Daoy (cell line): ENCODE measurements at regions not wholly inside any gene's neighbourhood (a gene's known extent, or its start where the extent isn't known, plus 50 kb on each side); places are given as distances from the start of the nearest gene placed in this dataset.
A peak's percentile ranks its signal among the peaks of the same experiment; 100 is the strongest.
"Not testable (repeated sequence)": the region's sequence is repeated elsewhere in the genome, so short reads cannot be mapped to it uniquely, and the experiment has no call there.

ENCODE experiments used
- DNase-seq: peaks from one replicate; pipeline ENCODE4 v3.0.0-alpha.2; 2015; ENCODE audit warnings: low read depth

DNA sequence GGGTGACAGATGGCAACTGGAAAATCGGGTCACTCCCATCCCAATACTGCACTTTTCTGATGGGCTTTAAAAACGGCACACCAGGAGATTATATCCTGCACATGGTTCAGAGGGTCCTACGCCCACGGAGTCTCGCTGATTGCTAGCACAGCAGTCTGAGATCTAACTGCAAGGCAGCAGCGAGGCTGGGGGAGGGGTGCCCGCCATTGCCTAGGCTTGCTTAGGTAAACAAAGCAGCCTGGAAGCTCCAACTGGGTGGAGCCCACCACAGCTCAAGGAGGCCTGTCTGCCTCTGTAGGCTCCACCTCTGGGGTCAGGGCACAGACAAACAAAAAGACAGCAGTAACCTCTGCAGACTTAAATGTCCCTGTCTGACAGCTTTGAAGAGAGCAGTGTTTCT is 158.7 kb upstream of the MOCS2 start:
- not testable (repeated sequence) for DNase-seq

DNA sequence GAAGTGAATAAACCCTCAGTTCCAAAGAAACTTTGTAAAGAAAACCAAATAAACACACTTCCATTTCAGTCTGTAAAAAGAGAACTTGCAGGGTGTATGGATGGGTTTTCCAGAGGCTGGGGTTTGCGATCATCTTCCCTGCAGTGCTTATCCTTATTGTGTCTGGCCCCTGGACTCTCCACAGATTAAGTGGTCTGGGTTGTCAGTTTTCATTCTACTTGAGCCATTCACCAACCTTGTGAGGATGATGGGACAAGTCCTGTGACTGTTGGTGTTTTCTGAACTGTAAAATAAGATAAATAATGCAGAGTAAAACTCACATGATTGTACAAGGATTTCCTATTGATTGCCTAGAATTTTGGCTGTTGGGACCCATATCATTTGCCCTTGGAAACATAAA is 166.1 kb upstream of the MOCS2 start:
- DNase-seq: no peak

- DNase-seq: no peak
Measured at GRCh38 chr5:53276825-53277224, 167.3 kb upstream of the MOCS2 start.

DNA sequence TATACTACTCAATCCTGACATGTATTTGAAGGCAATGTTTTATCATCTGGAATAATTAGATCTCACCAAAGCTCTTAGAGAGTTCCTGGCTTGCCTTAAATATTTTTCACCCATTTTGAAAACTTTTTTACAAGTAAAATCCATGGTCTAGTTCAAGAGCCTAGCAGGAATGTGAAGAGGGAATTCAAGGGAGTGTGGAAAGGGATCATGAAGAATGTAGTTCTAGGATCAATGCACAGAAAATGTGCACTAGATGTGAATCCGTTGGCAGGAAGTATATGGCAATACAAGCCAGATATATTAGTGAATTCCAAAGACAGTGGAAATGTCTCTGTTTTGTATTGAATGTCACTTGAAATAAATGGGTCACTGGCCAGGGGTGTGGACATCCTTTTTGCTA is 167.9 kb upstream of the MOCS2 start:
- DNase-seq: no peak

DNA sequence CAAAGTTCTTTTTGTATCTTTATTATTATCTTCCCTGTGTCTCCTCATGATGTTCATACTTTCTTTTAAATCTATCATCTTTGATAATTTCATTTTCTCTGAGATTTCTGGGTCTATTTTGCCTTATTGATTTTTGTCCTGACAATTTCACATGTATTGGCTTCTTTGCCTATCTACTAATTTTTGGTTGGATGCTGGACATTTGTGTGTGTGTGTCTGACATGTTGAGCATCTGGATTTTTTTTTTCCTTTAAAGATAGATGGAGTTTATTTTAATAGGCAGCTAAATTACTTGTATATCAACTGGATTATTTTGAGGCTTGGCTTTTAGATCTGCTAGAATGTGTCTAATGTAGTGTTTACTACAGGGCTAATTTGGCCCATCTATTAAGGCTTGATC is 178.0 kb upstream of the MOCS2 start:
- DNase-seq: no peak

GRCh38 chr5:53288511-53288910 is 179.0 kb upstream of the MOCS2 start:
- no peak for DNase-seq

DNA sequence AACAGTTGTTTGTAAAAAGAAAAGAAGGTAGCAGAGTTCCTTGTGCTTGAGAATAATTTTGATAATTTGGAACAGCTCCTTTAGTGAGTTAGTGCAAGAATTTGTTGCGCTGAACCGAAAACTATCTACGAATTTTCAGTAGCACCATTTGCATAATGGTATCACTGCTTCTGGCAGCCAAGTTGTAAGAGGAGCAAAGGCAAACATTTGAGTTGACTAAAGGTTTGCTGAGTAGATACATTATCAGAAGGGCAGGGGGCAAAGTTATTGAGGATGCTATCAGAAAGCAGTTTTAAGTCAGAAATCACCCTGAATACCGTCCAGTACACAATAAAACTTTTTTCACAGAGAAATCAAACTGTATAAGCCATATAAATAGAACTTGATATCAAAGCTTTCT is 181.5 kb upstream of the MOCS2 start:
- DNase-seq: no peak

DNA sequence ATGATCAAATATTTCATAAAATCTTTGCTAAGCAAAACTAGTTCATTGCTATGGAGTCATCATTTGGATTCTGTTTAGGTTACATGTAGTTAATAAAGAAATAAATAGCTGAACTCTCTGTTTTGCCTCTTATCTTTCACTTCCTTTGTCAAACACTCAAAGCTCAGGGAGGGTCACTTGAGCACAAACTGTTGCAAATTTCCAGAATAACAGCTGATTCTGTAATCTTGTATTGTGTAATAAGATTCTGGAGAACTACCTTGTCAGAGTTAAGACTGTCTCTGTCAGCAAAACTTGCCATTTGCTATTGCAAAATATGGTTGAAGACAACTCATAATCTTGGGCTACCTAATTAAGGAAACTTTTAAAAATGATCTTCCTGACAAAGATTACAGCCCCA is 182.0 kb upstream of the MOCS2 start:
- no peak for DNase-seq

GRCh38 chr5:53298841-53299240 is 181.6 kb upstream of the FST start:
- DNase-seq: no peak

DNA sequence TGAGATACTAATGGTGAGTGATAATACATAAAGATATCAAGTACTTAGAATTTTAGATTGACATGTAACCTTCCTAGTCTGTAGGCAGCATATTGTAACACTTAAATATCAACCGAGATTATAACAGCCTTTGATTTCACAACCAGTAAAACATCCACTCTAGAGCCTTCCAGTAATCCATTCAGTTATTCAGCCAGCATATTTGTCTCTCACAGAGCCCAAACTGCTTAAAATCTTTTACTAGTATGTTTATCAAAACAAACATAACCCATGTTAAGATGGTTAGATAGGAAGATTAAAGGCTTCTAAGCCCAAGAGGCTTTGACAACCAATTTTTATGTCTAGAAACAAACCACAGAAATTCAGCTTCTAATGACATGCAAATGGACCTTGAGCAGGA is 177.9 kb upstream of the FST start:
- no peak for DNase-seq

GRCh38 chr5:53303105-53303504 is 177.3 kb upstream of the FST start:
- peak; percentile 2 for DNase-seq

GRCh38 chr5:53305316-53305715 is 175.1 kb upstream of the FST start:
- not testable (repeated sequence) for DNase-seq

GRCh38 chr5:53309653-53310052 is 170.8 kb upstream of the FST start:
- DNase-seq: no peak

GRCh38 chr5:53311681-53312080 is 168.7 kb upstream of the FST start:
- DNase-seq: no peak

DNA sequence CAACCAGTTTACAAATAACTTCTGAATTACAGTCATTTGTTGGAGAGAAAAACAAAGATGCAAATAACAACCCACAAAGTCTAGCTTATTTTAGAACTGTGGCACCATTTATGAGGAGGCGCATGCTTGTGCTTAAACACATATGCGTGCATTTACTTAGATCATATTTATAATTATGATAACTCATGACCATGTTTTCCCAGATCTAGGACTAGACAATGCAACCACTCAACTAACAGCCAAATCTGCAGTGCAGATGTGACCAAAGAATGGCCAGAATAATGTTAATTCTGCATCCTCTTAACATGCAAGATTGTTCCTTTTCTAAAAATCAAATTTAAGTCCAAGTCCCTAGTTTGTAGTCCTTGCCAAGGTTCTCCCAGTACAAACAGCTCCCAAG is 167.3 kb upstream of the FST start:
- DNase-seq: no peak

- DNase-seq: no peak
Measured at GRCh38 chr5:53318303-53318702, 162.1 kb upstream of the FST start.

DNA sequence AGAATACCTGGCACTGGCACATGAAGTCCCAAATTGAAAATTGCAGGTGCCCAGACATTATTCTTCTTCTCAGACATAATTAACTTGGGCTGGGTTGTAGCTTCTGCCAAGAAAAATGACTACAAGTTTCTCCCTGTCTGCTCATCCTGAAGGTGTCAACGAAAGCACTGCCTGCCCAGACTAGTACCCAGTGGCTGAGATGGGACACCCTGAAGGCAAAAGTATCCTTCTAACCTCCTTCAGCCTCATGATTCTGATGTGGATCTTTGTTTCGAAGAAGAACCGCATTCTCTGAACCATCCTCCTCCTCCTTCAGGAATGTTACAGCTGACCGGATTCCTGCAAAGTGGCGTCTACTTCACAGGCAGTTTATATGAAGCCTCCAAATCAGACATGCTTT is 161.1 kb upstream of the FST start:
- no peak for DNase-seq

DNA sequence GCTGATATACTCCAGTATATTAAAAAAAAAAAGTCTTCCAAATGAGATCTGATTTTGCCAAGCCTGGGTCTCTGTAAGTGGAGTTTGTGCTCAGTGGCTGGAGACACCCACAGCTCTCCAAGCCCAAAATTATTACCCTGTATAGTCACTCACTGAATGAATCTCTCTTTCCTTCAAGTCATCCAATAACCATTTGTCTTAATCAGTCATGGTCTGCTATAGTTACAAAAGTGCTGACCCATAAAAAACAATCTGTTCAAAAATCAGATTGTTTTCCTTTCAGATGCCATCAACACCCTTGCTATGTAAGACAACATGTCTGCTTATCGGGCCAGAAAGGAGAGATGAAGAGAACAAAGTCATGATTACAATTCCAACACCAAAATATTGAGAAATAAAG is 159.4 kb upstream of the FST start:
- DNase-seq: no peak

DNA sequence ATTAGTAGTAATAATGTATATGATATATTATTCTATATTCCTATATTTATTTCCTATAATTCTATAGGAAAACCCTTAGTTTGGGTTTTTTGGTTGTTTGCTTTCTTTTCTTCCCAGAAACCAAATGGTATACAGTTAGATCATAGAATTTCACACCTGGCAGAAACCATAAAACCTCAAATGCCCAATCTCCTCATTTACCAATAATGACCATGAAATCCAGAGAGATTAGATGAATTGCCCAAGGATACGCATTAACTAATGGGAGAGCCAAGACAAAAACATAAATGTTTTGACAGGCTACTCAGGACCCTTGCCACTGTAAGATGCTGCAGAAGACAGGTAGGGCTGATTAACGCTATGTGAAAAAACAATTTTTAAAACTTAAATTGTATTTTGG is 158.7 kb upstream of the FST start:
- DNase-seq: no peak

DNA sequence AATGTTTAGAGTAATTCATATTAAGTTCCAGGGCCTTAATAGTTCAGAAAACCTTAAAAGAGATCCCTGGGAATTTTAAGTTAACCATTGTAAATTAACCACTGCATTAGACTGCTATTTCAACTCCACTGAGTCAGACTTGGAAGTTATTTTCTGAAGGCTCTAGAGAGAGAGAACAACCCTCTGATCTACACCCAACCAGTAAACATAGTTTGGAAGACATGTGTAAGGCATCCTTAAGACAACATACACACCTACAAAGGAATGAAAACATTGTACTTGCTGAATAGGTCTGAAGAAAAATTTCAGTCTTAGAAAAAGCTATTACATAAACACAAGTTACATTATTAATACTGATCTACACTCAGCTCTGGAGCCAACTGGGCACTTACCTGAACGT is 158.2 kb upstream of the FST start:
- DNase-seq: no peak

GRCh38 chr5:53323511-53323910 is 156.9 kb upstream of the FST start:
- DNase-seq: no peak

DNA sequence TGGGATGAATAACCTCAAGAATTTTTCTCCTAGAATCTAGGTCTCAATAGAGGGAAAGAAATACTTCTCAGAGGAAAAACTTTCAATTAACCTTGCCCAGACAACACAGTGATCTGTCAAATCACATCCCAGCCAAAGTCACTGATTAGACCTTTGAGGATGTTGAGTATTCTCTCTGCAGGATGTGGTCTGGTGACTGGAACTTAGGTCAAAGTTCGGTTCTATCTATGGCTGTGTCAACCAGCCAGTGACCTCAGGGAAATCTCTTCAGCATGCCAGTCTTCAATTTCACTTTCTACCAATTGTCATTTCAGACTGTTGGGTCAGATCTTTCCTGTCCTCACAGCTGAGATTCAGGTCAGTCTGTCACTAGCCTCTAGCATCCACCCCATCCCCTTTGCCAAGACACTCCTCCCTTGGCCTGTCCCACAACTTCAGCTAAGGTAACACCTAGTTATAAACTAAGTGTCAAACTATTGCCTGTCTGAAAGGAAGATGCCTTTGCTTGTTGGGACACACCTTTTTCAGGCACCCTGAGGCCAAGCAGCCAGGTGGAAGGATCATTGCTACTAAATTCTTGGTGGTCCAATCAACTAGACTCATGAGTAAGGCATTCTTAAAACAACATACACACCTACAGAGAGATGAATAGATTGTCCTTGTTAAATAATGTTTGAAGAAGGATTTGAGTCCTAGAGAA is 156.3 kb upstream of the FST start:
- no peak for DNase-seq

GRCh38 chr5:53326424-53327153 is 153.8 kb upstream of the FST start:
- DNase-seq: no peak

DNA sequence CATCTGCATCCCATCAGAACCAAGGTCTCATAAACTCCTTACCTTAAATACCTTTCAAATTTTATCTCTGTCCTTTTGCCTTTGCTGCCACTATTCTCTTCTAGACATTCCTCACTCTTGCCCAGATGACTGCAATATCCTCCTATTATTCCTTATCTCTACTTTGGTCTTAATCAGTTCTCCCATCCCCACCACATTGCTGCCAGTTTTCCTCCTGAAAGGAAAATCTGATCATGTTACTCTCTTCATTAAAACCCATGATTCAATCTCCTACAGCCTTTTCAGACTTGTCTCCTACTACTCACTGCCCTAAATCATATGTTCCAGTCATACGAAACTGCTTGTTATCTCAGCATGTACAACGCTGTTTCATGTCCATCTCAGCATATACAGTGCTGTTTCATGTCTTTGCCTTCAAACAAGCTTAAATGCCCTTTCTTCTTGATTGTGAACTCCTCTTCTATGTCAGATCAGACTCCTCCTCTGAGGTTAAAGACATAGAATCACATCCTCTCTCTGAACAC is 152.6 kb upstream of the FST start:
- no peak for DNase-seq
